ENCODE measurements at regions not wholly inside any gene's neighbourhood (a gene's known extent, or its start where the extent isn't known, plus 50 kb on each side); places are given as distances from the start of the nearest gene placed in this dataset.
"Not testable (repeated sequence)": the region's sequence is repeated elsewhere in the genome, so short reads cannot be mapped to it uniquely, and the experiment has no call there.

GRCh38 chr1:192418552-192419285 lies 101.9 kb downstream of the RGS21 start:
- DNase-seq = no peak

GRCh38 chr1:192430644-192431043 lies 113.9 kb downstream of the RGS21 start:
- no peak for DNase-seq

GRCh38 chr1:192435704-192436103 lies 118.9 kb downstream of the RGS21 start:
- no peak for DNase-seq

GRCh38 chr1:192436441-192437078 lies 119.8 kb downstream of the RGS21 start:
- no peak for DNase-seq

- DNase-seq = no peak
Observed at GRCh38 chr1:192438737-192439136, 121.9 kb downstream of the RGS21 start.

- DNase-seq = no peak
Observed at GRCh38 chr1:192439373-192440025, 122.7 kb downstream of the RGS21 start.

GRCh38 chr1:192441492-192441891 lies 124.7 kb downstream of the RGS21 start:
- DNase-seq = no peak

GRCh38 chr1:192442736-192443135 lies 125.9 kb downstream of the RGS21 start:
- DNase-seq = no peak

- DNase-seq = no peak
Observed at GRCh38 chr1:192443616-192444015, 126.8 kb downstream of the RGS21 start.

- no peak for DNase-seq
Observed at GRCh38 chr1:192445241-192445640, 128.4 kb downstream of the RGS21 start.

GRCh38 chr1:192445839-192446489 lies 129.2 kb downstream of the RGS21 start:
- peak; percentile 70 for DNase-seq

- DNase-seq = no peak
Observed at GRCh38 chr1:192448026-192448578, 127.5 kb upstream of the RGS1 start.

GRCh38 chr1:192453360-192453992 lies 122.1 kb upstream of the RGS1 start:
- DNase-seq = no peak

- no peak for DNase-seq
Observed at GRCh38 chr1:192459467-192459866, 116.1 kb upstream of the RGS1 start.

- DNase-seq = no peak
Observed at GRCh38 chr1:192461684-192462083, 113.9 kb upstream of the RGS1 start.

GRCh38 chr1:192462616-192463015 lies 113.0 kb upstream of the RGS1 start:
- DNase-seq = no peak

- DNase-seq = no peak
Observed at GRCh38 chr1:192463661-192464060, 111.9 kb upstream of the RGS1 start.

- DNase-seq = not testable (repeated sequence)
Observed at GRCh38 chr1:192465221-192465620, 110.4 kb upstream of the RGS1 start.

- DNase-seq = no peak
Observed at GRCh38 chr1:192474080-192474683, 101.4 kb upstream of the RGS1 start.

- no peak for DNase-seq
Observed at GRCh38 chr1:192475329-192475728, 100.2 kb upstream of the RGS1 start.

GRCh38 chr1:192475970-192476369 lies 99.6 kb upstream of the RGS1 start:
- DNase-seq = no peak

- peak; percentile 17 for DNase-seq
Observed at GRCh38 chr1:192476802-192477298, 98.7 kb upstream of the RGS1 start.
